Right renal cortex interstitium (tissue), 3 donors: ENCODE measurements at regions not wholly inside any gene's neighbourhood (a gene's known extent, or its start where the extent isn't known, plus 50 kb on each side); places are given as distances from the start of the nearest gene placed in this dataset.
A peak's percentile ranks its signal among the peaks of the same experiment; 100 is the strongest.

Source experiments
- DNase-seq, 3 donors: peaks; one replicate each; pipeline ENCODE4 v3.0.0-alpha.2; 2013; ENCODE audit warnings: low read depth in 3 of 3, low spot score in 2 of 3

DNA sequence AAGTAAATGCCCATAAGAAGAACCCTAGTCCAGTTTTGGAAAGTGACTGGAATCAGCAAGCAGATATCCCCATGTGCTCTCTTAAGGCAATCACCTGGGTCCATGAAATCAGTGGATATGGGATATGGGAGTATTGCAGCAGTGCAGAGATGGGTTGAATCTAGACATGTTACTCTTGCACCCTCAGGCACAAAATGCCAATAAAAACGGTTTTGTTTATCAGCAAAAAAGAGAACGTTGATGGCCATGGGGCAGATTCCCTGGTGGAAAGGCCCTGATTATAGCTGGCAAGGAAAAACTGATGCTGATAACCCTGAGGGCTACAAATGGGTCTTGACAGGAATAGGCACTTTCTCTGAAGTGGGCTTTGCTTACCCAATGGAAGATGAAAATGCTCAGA, 380.2 kb upstream of the SEMA6D start:
- no peak for DNase-seq

DNA sequence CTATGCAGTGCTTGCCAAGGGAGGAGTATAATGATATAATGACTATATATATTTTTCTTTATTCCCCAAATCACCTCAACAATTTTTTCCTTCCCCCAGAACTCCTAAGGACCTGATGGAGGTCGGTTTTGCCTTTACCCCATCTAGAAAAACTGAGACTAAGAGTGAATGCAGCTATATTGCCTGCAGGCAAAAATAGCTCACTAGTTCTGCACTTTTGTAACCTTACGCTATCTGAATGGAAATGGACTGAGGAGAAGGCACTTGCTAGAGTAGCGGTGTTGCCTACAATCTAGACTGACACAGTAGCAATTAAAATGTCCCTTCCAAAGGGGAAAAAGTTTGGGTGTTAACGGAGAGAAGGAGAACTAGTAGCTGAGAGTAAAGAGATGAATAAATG, 379.5 kb upstream of the SEMA6D start:
- no peak for DNase-seq

DNA sequence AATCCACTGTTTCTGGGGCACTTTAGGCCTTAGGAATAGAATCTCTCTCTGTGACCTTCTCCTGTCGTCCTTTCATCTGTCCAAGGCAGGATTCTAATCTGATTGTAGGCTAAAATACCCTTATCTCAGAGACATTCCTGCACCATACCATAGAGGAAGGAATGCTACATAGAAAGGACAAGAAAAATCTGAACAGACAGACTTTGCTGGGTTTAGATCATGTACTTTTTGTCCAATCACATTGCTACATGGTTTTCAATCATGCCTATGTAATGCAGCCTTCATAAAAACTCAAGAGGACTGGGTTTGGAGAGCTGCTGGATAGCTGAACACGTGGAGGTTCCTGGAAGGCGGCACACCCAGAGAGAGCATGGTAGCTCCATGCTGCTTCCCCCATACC, 378.5 kb upstream of the SEMA6D start:
- no peak for DNase-seq

DNA sequence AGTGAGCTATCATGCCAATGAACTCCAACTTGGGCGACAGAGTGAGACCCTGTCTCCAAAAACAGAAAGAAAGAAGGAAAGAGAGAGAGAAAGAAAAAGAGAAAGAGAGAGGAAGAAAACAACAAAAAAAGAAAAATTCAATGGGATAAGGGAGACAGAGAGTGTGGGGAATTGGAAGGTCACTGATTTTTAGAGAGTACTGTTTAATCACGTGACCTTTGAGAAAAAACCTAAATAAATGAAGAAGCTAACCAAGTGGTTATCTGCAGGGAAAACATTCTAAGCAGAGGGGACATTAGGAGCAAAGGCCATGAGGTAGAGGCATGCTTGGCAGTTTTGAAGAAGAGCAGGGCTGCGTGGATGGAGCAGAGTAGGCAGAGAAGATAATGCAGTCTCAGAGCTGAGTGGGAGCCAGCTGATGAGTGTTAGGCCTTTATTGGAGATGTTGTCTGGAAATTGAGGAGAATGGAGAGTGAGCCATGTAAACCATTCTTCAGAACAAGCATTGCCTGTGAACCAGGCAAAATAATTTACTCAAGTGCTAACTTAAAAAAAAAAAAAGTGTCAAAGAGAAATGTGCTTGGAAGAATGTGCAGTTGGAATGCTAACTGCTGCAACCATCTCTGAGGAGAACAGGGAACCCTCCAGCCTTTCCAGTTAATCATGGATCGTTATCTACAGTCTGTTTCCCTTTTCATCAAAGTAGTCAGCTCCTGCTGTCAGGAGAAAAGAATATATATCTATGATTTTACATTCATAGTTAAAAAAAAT, 377.3 kb upstream of the SEMA6D start:
- no peak for DNase-seq

DNA sequence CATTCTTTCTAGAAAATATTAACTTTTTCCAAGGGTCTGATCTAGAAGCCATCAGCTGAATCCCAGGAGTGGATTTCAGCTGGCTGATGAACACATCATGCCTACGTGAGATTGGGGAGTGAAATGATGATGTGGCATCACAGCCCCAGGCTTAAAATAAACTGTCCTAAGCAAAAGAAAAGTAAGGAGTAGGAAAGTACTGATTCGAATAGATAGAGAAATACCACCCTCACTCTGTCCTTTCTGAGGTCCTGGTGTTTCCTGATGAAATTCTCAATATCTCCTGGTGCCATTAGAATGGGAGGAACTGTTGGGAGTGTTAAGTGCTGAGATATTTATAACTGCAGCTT, 376.8 kb upstream of the SEMA6D start:
- DNase-seq = no peak

DNA sequence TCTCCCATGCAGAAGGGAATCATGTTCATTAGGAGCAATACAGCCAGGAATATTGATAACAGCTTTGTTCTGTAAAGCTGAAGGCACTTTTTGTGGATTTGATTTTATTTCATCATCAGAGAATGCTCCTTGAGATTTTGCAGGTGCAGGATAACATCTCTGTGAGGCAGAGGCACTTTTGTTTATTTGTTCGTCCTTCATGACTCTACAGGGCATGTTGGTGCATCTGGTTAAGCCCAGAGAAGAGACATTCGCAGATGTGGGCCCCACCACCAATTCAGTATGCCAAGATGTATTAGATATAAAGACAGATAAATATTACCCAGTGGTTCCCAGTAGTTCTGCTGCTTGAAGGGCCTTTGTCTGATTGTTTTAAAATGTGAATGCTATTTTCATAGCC, 368.1 kb upstream of the SEMA6D start:
- no peak for DNase-seq

DNA sequence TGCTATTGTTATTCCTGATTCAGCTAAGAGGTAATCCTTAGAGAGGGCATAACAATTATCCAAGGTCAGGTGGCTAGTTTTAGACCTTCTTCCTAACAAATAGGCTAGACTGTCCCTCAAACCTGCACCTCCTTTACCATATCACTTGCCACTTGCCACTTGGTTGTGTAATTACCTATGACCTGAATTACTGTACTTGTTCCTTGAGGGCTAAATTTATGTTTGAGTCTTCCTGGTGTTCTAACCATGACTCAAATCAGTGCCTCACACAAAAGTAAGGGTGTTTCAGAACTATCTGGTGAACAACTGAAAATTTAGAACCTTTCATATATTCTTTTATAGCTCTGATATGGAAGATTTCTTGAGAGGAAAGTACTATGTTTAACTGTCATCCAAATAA, 365.8 kb upstream of the SEMA6D start:
- no peak for DNase-seq

DNA sequence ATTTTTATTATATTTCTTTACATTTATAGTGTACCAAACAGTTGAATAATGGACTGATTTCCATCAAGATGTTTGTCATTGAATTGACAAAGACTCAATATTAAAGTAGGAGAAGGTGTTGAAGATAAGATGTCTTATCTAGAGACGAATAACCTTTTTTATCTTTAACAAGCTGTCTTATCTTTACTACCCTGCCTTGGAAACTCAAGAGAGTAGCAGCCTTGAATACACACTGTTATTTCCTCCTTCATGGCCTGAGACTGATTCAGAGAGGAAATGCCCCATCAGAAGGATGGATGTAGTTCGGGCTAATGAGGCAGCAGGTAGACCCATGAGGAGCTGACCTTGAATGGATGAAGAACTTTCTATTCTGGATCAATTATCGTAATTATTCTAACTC, 365.1 kb upstream of the SEMA6D start:
- DNase-seq = no peak

DNA sequence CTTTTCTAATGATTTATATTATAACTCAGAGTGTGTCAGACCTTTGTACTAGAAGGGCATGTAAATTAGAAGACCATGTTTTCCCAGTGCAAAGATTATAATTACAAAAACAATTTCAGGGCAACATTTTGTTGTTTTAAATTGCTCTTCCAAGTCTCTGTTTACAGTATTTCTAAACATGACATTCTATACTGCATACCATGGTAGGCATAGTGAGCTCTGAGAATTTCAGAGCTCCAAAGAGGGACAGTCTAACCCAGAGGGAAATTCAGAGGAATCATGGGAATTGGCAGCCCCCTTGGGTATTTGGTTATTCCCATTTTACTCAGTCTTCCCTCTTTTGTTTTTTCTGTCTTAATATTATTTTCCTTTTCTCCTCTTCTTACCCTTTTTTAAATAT, 361.5 kb upstream of the SEMA6D start:
- DNase-seq = no peak

DNA sequence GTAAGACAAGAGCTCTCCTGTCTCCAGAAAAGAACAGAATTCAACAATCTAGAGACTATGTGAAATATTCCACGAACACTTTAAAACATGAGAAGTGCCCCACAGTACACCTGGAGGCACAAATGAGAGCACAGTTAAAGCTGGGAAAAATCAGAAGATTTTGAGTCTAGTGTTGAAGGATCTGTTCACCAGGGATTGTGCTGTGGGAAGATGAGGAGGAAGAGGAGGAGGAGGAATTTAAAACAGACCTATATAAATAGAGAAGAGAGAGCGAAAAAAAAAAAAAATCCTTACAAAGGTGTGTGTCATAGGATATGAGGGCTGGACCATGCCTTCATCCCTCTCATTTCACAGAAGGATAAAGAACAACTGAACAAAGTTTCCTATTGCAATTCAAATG, 361.0 kb upstream of the SEMA6D start:
- DNase-seq = no peak

DNA sequence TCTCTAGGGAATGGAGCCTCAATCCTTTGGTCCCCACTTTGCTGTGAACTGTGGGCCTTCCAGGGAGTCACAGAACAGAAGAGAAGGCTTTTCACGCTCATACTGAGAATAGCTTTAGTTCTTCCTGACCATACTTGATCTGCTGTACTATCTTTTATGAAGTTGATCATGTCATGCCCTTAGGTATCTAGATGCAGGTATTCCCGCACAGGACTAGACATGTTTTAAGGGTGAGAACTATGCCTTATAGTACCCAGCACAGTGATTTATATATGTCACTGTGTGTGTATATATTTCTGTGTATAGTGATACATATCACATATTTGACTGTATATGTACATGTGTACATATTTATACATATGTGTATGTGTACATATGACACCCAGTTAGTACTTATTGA, 358.4 kb upstream of the SEMA6D start:
- no peak for DNase-seq

DNA sequence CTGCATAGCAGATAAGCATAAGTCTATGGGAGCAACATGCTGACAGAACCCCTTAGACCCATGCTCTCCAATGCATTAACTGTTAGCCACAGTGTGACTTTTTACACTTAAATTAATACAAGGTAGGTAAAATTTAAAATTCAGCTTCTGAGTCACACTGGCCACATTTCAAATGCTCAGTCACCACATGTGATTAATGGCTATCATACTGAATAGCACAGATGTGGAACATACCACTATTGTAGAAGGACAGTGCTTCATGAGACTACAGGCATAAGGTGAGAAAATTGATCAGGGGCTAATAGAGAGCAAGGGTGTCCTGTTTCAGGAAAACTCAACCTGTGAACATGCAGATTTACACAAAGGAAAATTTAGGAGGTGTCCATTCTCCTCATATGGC, 357.0 kb upstream of the SEMA6D start:
- no peak for DNase-seq

DNA sequence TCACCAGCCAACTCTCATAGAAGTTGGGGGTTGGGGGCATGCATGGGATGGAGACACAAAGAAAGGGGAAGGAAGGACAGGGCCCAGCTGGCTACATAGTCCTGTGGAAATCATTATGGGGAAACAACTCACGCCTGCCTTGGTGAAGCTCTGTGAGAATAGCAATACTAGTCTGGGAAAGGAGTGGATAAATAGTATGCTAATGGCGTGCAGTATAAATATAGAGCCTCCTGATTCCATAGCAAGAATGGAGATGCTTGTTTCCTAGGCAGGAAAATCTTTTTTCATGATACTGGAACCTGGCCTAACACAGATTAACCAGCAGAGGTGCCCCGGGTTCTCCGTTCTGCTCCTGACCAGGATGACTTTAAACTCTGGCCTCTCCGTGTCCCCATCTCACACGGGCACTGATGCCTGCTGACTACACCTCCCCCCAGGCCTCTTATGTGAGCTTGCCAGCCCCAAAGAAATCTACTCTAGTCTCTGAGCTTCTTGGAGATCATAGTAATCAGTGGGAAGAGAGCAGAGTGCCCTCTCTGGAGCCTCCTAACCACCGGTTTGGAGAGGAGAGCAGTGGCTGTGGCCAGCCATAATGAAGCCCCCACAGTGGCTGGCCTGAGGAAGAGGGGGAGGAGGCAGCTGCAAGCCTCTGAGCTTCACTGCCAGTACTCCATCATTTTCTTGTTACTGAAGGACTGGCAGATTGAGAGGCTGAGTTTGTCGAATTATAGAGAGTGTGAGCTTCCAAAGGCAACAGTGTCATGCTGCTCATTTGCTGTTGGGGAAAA, 355.0 kb upstream of the SEMA6D start:
- DNase-seq = no peak

DNA sequence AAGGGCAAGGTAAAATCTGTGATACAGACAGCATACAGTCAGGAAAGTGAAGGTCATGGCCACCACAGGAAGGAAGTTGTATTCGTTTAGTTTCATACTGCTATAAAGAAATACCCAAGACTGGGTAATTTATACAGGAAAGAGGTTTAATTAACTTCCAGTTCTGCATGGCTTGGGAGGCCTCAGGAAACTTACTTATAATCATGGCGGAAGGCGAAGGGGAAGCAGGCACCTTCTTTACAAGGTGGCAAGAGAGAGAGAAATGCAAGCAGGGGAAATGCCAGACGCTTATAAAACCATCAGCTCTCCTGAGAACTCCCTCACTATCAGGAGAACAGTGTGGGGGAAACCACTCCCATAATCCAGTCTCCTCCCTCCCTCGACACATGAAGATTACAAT, 353.7 kb upstream of the SEMA6D start:
- DNase-seq = no peak

DNA sequence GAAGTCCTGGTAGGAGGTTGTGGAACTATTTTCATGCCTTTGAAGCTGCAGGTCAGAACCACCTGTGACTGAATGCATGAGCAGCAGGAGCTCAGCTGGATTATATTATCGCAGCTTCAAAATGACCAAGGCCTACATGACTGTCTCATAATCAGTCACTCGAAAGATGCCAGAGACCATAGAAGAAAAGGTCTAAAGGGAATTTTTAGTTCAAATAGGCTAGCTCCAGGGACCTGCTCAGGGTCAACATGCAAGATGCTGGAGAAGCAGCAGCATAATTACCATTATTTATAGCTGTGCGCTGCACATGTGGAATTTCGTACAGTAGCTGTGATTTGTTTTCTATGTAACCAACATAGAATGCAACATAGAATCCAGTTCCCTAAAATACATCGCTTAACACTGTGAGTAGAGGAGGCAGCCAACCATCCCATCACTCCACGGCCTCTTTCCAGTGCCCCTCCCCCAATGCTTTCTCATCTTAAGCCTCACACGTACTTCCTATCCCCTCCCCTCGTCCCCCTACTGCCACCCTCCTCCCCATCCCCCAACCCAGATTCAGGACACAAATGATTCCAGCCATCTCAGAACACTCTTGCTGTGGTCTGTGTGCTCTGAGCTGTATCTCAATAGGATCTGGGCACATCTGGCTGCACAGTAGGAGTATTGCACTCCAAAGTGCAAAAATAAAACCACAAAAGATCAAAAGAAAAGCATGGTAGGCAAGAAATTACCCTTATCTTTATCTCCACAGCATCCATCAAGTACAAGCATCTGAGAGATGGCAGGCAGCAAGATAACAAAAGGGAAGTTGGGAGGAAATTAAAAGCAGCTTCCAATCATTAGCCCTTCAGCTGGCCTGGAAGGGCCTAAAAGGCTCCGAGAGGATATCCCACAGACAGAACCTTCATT, 352.8 kb upstream of the SEMA6D start:
- peak in 1 of 3 donors; percentile 7 for DNase-seq

DNA sequence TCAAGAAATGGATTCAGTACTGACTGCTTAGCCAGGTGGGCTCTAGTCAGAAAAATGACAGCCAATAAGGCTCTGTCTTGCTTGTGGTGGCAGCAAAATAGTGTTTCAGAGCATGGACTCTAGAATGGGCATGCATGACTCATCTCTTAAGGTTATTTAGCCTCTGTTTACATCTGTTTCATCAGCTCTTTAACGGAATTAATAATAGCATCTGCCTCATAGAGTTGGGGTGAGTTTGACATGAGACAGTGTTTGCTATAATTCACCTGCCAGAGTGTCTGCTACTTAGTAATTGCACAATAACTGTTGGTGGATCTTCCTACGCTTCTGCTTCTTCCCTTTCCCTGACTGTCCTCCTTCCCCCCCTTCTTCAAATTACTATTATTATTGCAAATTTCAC, 350.4 kb upstream of the SEMA6D start:
- DNase-seq = no peak

DNA sequence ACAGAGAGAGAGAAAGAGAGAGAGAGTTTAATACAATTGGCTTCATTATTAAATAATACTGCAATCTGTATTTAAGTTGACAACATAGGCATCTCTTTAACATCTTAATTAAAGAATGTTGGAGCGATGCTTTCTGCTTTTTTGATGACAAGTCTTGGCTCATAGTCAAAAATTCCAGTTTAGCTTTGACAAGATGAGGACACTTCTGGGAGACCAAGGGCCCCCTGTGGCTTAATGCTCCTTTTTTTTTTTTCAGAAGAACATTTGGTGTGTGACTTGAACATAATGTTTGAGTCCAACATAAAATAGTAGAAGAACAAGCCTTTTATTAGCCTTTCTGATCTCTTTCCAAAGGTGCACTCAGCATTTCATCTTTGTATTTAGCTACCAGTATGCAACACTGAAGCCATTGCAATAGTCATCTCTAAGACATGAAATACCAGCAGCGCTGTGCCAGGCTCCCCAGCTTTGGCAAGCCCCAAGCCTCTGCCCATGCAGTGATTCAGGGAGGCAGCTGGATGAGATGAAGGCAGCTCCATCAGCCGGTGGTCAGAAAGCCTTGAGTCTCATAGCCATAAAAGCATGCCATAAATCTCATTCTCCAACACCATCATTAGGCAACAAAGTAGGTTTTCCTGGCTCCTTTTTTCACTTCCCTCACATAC, 349.4 kb upstream of the SEMA6D start:
- no peak for DNase-seq

DNA sequence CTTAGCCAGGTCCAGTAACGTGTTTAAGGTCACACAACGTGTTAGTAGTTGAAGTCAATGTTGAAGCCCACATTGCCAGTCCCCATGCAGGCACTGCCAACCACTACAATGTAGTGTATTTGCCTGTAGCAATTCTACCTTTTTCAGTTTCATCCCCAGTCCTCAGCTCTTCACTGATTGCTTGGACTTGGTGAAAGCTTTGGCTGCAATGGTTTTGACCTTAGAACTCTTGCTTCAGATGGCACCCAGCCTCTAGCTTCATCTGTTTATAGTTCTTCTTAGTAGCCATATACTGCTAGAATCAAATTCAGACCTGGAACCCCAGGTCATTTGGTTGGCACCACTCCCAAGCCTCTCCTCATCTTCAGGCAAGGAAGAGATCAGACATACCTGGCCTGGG, 345.4 kb upstream of the SEMA6D start:
- DNase-seq = no peak

DNA sequence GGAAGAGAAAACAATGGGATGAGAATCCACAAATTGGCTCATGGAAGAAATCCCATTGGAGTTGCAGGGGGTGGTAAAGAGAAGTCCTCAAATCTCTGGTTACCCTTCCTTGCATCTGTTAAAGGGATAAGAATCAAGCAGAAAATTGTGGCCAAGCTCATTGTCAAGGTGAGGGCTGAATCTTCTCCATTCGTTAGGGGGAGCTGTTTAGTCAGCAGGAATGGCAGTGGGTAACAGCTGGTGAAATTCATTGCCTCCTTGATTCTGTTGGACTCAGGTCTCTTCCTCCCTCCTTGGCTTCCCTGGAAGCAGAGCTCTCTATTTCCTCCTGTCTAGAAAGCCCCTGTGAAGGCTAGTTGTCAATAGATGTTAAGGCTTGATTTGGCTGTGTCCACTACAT, 343.1 kb upstream of the SEMA6D start:
- DNase-seq = no peak

DNA sequence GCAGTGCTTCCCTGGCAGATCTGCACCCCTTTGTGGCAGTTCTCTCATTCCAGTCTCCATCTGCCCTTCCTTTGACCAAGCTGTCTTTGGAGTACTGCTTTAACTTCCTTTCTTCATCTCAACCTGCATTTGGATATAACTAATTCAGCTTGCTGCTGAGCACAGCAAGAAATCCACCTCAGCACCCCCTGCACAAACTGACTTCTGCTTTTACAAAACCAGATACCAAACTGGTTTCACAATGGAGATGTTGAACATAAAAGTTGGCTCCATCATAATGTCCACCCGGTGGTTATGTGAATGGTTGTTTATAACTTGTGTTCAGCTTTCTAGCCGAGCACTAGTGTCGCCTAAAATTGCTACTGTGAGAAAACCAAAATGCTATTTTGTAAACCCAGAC, 341.1 kb upstream of the SEMA6D start:
- DNase-seq = no peak

DNA sequence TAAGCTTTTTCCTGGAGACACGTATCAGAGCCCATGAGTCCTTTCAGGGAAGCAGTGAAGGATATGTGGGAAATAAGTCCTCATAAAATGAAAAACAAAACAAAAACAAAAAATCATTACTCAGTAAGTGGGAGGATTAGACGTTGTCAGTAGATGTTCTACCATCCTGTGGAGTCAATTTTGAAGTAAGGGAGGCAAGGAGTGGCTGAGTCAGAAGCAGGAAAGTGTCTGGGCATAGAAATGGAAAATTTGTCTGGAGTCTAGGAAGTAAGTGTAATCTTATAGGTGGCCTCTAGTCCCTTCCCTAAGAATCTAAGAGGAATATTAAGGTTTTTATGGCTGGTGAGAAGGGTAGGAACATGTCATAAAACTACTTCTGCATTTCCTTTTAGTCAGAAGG, 339.8 kb upstream of the SEMA6D start:
- DNase-seq = no peak
